ENCODE measurements at regions not wholly inside any gene's neighbourhood (a gene's known extent, or its start where the extent isn't known, plus 50 kb on each side); places are given as distances from the start of the nearest gene placed in this dataset.

- Histone ChIP-seq H3K9me2 (ENCODE audit: insufficient read depth) (no peaks in the 10 kb centered on the region), H4K20me1 (ENCODE audit: insufficient read depth) (no peaks in the 10 kb centered on the region), H3K4me3 (replicated peaks in 1 of 2; ENCODE audit: low read depth in 1 of 2, low read length in 2 of 2) (no peak overlapping the region), H3K4me2 (ENCODE audit: low read length) (no peak overlapping the region), H3K79me2 (ENCODE audit: insufficient read depth, low read length) (no peaks in the 10 kb centered on the region), H2AFZ (ENCODE audit: low read depth, low read length, poor library complexity, severe bottlenecking) (no peak overlapping the region), H3K36me3 (ENCODE audit: control insufficient read depth in 1 of 2, insufficient read depth in 2 of 2, low read length in 2 of 2) (no peaks in the 10 kb centered on the region), H3K9ac (ENCODE audit: low read length) (no peak overlapping the region), H3K27me3 (ENCODE audit: insufficient read depth, low read length) (no peaks in the 10 kb centered on the region), H3K9me3 (ENCODE audit: control insufficient read depth in 1 of 2, insufficient read depth in 1 of 2, low read depth in 1 of 2, low read length in 2 of 2) (no peaks in the 10 kb centered on the region), H3K4me1 (ENCODE audit: control insufficient read depth in 1 of 2, insufficient read depth in 2 of 2, low read length in 2 of 2) (no peaks in the 10 kb centered on the region), H3K27ac (ENCODE audit: low read depth, low read length) (no peak overlapping the region)
- POLR2A ChIA-PET: interaction anchor here (1.1 kb wide), 1 partner anchor 10 kb away, joined by 3 read pairs; no protein-coding TSS in a partner anchor
- no TSS peak for BruUV-seq (replicated peaks)
- CTCF ChIA-PET: no interaction called here
- TF ChIP-seq TCF7L2 (IDR thresholded peaks at IDR 0.05; ENCODE audit: borderline replicate concordance, extremely low read depth, insufficient read depth, insufficient read length) (no peak), MAX (IDR thresholded peaks at IDR 0.05) (no peak), JUND (IDR thresholded peaks at IDR 0.05) (no peak), SRF (IDR thresholded peaks at IDR 0.05; ENCODE audit: low read depth) (no peak), REST (IDR thresholded peaks at IDR 0.05; ENCODE audit: low read depth) (no peak), ZFX (IDR thresholded peaks at IDR 0.05) (no peak), EZH2 (IDR thresholded peaks at IDR 0.05) (no peak), POLR2A (IDR thresholded peaks at IDR 0.05; ENCODE audit: borderline replicate concordance, extremely low read depth, insufficient read depth, insufficient read length) (no peak), ZNF274 (IDR thresholded peaks at IDR 0.05; ENCODE audit: low read depth, low read length) (no peak), POLR2AphosphoS5 (IDR thresholded peaks at IDR 0.05; ENCODE audit: low read depth, low read length) (no peak), YY1 (IDR thresholded peaks at IDR 0.05; ENCODE audit: extremely low read depth, insufficient replicate concordance, low read depth, low read length) (no peak), ATF3 (IDR thresholded peaks at IDR 0.05) (no peak), ZBTB33 (IDR thresholded peaks at IDR 0.05; ENCODE audit: extremely low read depth, insufficient replicate concordance, low read length) (no peak), CBX3 (IDR thresholded peaks at IDR 0.05; ENCODE audit: low read depth) (no peak), EZH2phosphoT487 (IDR thresholded peaks at IDR 0.05; ENCODE audit: borderline replicate concordance) (no peak)
- RAD21 ChIA-PET (ENCODE audit: low non-redundant PET in 1 of 2, low total read pairs in 2 of 2, uncharacterized antibody in 2 of 2, unreplicated experiment in 2 of 2): no interaction called here
- DNase-seq (ENCODE audit: low read depth, low spot score) (no peak), ATAC-seq (no peak)
- intact Hi-C loops (cut with micrococcal nuclease): no loop called here
Observed at GRCh38 chr14:34072401-34072800, 121.5 kb upstream of the EGLN3 start.

All from HCT116 (cell line).